Mesenchymal stem cell (in vitro differentiated cells and primary cell): ENCODE measurements at regions not wholly inside any gene's neighbourhood (a gene's known extent, or its start where the extent isn't known, plus 50 kb on each side); places are given as distances from the start of the nearest gene placed in this dataset.

Experiments used
- DNase-seq: peaks from one replicate; pipeline ENCODE4 v3.0.0-alpha.2; 2013
- H2AFZ ChIP-seq: one replicate; pipeline ENCODE4 v1.6.1; 2013; ENCODE audit warnings: low read depth, mild to moderate bottlenecking, control low read depth, inconsistent platforms, low read length, moderate library complexity
- H2AK5ac ChIP-seq: 2 replicates; pipeline ENCODE4 v1.6.1; 2013; ENCODE audit warnings: low read length, moderate library complexity, mild to moderate bottlenecking, inconsistent platforms; ENCODE audit not compliant: severe bottlenecking
- H2BK120ac ChIP-seq: one replicate; pipeline ENCODE4 v1.6.1; 2013; ENCODE audit warnings: low read depth, mild to moderate bottlenecking, inconsistent platforms, low read length, moderate library complexity
- H2BK12ac ChIP-seq, 2 experiments: one replicate each; pipeline ENCODE4 v1.6.1; 2013; ENCODE audit warnings: inconsistent platforms in 2 of 2, low read length in 2 of 2, mild to moderate bottlenecking in 2 of 2, moderate library complexity in 2 of 2, control low read depth in 1 of 2
- H2BK15ac ChIP-seq: one replicate; pipeline ENCODE4 v1.6.1; 2013; ENCODE audit warnings: mild to moderate bottlenecking, low read depth, inconsistent platforms; ENCODE audit not compliant: poor library complexity, severe bottlenecking
- H2BK5ac ChIP-seq: 2 replicates; pipeline ENCODE4 v1.6.1; 2013; ENCODE audit warnings: low read depth, mild to moderate bottlenecking, low read length, control low read depth, inconsistent platforms; ENCODE audit not compliant: poor library complexity, severe bottlenecking
- H3K14ac ChIP-seq, 2 experiments: one replicate each; pipeline ENCODE4 v1.6.1; 2013; ENCODE audit warnings: inconsistent platforms in 2 of 2, low read length in 2 of 2, control low read depth in 1 of 2, mild to moderate bottlenecking in 1 of 2, moderate library complexity in 1 of 2
- H3K18ac ChIP-seq, 2 experiments: one replicate each; pipeline ENCODE4 v1.6.1; 2013; ENCODE audit warnings: inconsistent platforms in 2 of 2, low read length in 2 of 2, control low read depth in 1 of 2, low read depth in 1 of 2, mild to moderate bottlenecking in 1 of 2
- H3K23ac ChIP-seq, 2 experiments: one replicate each; pipeline ENCODE4 v1.6.1; 2013; ENCODE audit warnings: inconsistent platforms in 2 of 2, low read length in 2 of 2, mild to moderate bottlenecking in 2 of 2, moderate library complexity in 2 of 2, control low read depth in 1 of 2
- H3K27ac ChIP-seq: 2 replicates; pipeline ENCODE4 v1.5.1; 2013; ENCODE audit warnings: mild to moderate bottlenecking, moderate library complexity, low read length, control low read depth, inconsistent platforms; ENCODE audit not compliant: poor library complexity, severe bottlenecking
- H3K27me3 ChIP-seq, 2 experiments: 2 replicates each; pipeline versions ENCODE4 v1.6.1 to v1.7.0; 2013; ENCODE audit warnings: low read length in 2 of 2, mild to moderate bottlenecking in 2 of 2, moderate library complexity in 2 of 2, control low read depth in 1 of 2, inconsistent platforms in 1 of 2; ENCODE audit not compliant: control insufficient read depth in 1 of 2, insufficient read depth in 1 of 2
- H3K36me3 ChIP-seq, 2 experiments: 2 replicates each; pipeline versions ENCODE4 v1.6.1 to v1.7.0; 2013; ENCODE audit warnings: low read length in 2 of 2, control low read depth in 1 of 2, inconsistent platforms in 1 of 2, low read depth in 1 of 2, mild to moderate bottlenecking in 1 of 2; ENCODE audit not compliant: insufficient read depth in 2 of 2, control insufficient read depth in 1 of 2
- H3K4ac ChIP-seq, 2 experiments: one replicate each; pipeline ENCODE4 v1.6.1; 2013; ENCODE audit warnings: inconsistent platforms in 2 of 2, low read length in 2 of 2, mild to moderate bottlenecking in 2 of 2, moderate library complexity in 2 of 2, control low read depth in 1 of 2, low read depth in 1 of 2
- H3K4me1 ChIP-seq: 2 replicates; pipeline ENCODE4 v1.6.1; 2013; ENCODE audit warnings: low read depth, low read length, control low read depth; ENCODE audit not compliant: control insufficient read depth, insufficient read depth
- H3K4me2 ChIP-seq: 2 replicates; pipeline ENCODE4 v1.6.1; 2013; ENCODE audit warnings: low read length, mild to moderate bottlenecking, inconsistent platforms; ENCODE audit not compliant: poor library complexity, severe bottlenecking
- H3K4me3 ChIP-seq, 2 experiments: 2 replicates each; pipeline versions ENCODE4 v1.5.1 to v1.7.0; 2013; ENCODE audit warnings: low read length in 2 of 2, mild to moderate bottlenecking in 2 of 2, control low read depth in 1 of 2, low read depth in 1 of 2; ENCODE audit not compliant: insufficient read depth in 1 of 2
- H3K79me1 ChIP-seq: replicated peaks from 2 replicates; pipeline ENCODE4 v1.6.1; 2013; ENCODE audit warnings: mild to moderate bottlenecking, control low read depth, low read length, inconsistent platforms; ENCODE audit not compliant: poor library complexity, severe bottlenecking
- H3K9ac ChIP-seq: 2 replicates; pipeline ENCODE4 v1.7.0; 2013; ENCODE audit warnings: mild to moderate bottlenecking, low read length, moderate library complexity
- H3K9me3 ChIP-seq: 2 replicates; pipeline ENCODE4 v1.7.0; 2013; ENCODE audit warnings: mild to moderate bottlenecking, low read length; ENCODE audit not compliant: control insufficient read depth
- H4K8ac ChIP-seq: one replicate; pipeline ENCODE4 v1.6.1; 2013; ENCODE audit warnings: inconsistent platforms, mild to moderate bottlenecking, low read length, moderate library complexity
- H4K91ac ChIP-seq: one replicate; pipeline ENCODE4 v1.6.1; 2013; ENCODE audit warnings: mild to moderate bottlenecking, low read length, inconsistent platforms
- WGBS: methylation state at CpG from one replicate; pipeline ENCODE4 v1.1.7; 2013; ENCODE audit warnings: mixed read lengths; 5-methylcytosine and 5-hydroxymethylcytosine counted together

DNA sequence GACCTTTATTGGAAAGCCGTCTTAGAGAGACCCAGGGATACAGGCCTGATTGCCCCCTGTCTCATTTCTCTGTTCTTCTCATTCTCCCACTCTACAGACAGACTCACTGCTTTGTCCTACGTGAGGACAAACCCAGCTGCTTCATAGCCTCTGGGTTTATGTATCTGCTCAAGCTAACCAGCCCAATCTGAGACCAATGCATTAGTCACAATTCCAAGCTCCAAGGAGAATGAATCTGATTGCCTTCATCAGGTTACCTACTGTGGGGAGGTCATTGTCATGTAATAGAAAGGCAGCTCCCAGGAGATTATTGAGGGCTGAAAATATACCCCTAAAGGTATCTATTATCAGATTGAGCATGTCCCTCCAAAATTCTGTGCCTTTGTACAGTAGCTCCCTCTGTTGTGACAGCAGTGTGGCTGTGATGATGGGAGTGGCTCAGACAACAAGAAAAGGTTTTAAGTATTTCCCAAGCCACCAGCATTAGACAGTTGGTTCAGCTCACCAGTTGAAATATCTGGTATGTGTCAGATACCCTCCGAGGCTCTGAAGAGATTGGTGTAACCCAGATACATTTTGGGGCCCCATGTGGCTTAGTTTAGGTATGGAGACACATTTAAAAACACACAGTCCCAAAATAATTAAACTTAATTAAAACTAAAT lies 123.1 kb upstream of the EEPD1 start:
- DNase-seq, result no peak
- Histone ChIP-seq H3K9ac (no peak overlapping the region), H3K27ac (no peak overlapping the region), H2BK12ac (no peak overlapping the region), H3K9me3 (no peaks in the 10 kb centered on the region), H3K18ac (no peak overlapping the region), H3K4ac (no peak overlapping the region), H4K8ac (no peak overlapping the region), H4K91ac (no peak overlapping the region), H2AK5ac (no peak overlapping the region), H3K79me1 (no peaks in the 10 kb centered on the region), H3K4me1 (no peaks in the 10 kb centered on the region), H2BK120ac (no peak overlapping the region), H2BK5ac (no peak overlapping the region), H3K36me3 (no peaks in the 10 kb centered on the region), H3K14ac (no peak overlapping the region), H2BK15ac (no peak overlapping the region), H3K27me3 (peaks cover 8 to 28% of the 10 kb centered on the region in 2 experiments), H3K4me2 (no peak overlapping the region), H3K23ac (no peak overlapping the region), H2AFZ (no peak overlapping the region), H3K4me3 (no peak overlapping the region)
- 64% methylated on average over 2 of the region's 3 CpGs for WGBS

DNA sequence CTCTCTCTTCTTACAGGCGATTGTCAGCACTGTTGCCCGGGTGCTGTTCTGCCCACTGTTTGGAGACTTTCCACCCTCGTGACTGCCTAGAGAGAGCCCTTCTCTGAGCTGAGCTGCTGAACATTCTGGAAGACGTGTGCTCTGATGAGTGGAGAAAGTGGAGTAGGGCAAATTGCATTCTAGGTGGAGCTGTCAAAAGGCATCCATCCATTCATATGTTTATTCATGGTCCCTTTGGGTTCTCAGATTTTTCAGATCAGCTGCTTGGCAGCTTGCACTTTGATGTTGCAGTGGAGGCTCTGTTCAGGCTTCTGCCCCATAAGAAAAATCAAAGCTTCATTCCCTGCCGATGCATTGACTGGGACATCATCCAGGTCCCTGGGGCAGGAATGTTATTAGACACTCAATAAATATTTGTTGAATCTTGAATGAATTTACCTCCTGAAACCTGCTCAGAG lies 120.7 kb upstream of the EEPD1 start:
- Histone ChIP-seq H2BK120ac (no peak overlapping the region), H4K8ac (no peak overlapping the region), H2BK5ac (no peak overlapping the region)

DNA sequence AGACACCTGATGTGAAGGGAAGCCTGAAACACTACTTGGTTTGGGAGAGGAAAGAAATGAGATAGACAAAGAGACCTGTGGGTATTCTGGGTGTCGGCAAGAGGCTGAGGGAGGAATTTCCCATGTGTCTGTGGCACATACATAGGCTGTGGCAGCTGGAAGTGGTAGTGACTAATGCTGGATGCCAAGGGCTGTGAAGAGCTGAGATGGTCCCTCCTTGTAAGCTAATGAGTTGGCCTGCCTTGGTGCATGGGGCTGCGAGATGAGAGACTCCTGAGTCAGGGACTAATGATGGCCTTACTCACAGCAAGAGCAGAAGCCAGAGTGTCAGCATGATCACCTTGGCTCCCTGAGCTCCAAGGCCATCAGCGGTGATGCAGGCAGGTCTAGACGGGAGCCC lies 119.0 kb upstream of the EEPD1 start:
- H3K4ac ChIP-seq, result no peak overlapping the region
- H4K8ac ChIP-seq, result no peak overlapping the region
- no peak overlapping the region for H3K4me3 ChIP-seq
- peaks cover 8 to 27% of the 10 kb centered on the region in 2 experiments for H3K27me3 ChIP-seq
- no peak overlapping the region for H2BK15ac ChIP-seq
- H3K79me1 ChIP-seq, result no peaks in the 10 kb centered on the region
- H3K9ac ChIP-seq, result no peak overlapping the region
- no peaks in the 10 kb centered on the region for H3K9me3 ChIP-seq
- H4K91ac ChIP-seq, result no peak overlapping the region
- no peak overlapping the region for H3K27ac ChIP-seq
- no peak for DNase-seq
- no peak overlapping the region for H3K14ac ChIP-seq
- no peaks in the 10 kb centered on the region for H3K36me3 ChIP-seq
- no peak overlapping the region for H3K18ac ChIP-seq
- H3K4me2 ChIP-seq, result no peak overlapping the region
- no peak overlapping the region for H2BK12ac ChIP-seq
- no peak overlapping the region for H3K23ac ChIP-seq
- 97% methylated on average over 4 of the region's 4 CpGs for WGBS
- no peak overlapping the region for H2AK5ac ChIP-seq
- no peak overlapping the region for H2BK120ac ChIP-seq
- no peaks in the 10 kb centered on the region for H3K4me1 ChIP-seq
- no peak overlapping the region for H2AFZ ChIP-seq
- H2BK5ac ChIP-seq, result no peak overlapping the region

More for the DNA sequence above, 120.7 kb upstream of the EEPD1 start:
- Histone ChIP-seq H3K9ac (no peak overlapping the region), H2AFZ (no peak overlapping the region), H3K4me2 (no peak overlapping the region), H3K14ac (no peak overlapping the region), H3K4me3 (no peak overlapping the region), H4K91ac (no peak overlapping the region), H2BK12ac (no peak overlapping the region), H2BK15ac (no peak overlapping the region), H3K27ac (no peak overlapping the region), H3K36me3 (no peaks in the 10 kb centered on the region), H3K9me3 (no peaks in the 10 kb centered on the region), H3K79me1 (no peaks in the 10 kb centered on the region), H3K4ac (no peak overlapping the region), H3K27me3 (peaks cover 8 to 32% of the 10 kb centered on the region in 2 experiments), H2AK5ac (no peak overlapping the region), H3K4me1 (no peaks in the 10 kb centered on the region), H3K23ac (no peak overlapping the region), H3K18ac (no peak overlapping the region)
- DNase-seq, result no peak
- WGBS, result 80% methylated on average over 5 of the region's 5 CpGs

DNA sequence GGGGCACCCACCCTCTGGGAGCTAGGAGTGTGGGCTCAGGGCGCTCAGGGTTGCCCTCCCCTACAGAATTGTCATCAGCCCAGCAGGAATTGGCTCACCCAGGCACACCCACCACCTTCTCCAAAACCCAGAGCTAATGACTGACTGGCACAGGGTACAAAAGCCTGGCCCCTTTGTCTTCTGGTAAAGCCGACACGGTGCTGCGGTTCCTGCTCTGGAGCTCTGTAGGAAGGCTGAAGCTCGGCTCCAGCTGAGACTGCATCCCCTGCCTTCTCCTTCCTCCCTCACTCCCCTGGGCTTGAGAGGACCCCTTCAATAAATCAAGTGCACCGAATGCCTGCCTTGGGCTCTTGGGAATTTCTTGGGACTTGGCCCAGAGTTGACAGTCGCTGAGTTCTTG lies 117.9 kb upstream of the EEPD1 start:
- H4K8ac ChIP-seq, result no peak overlapping the region
- H3K4me3 ChIP-seq, result no peak overlapping the region

More for the DNA sequence above, 117.9 kb upstream of the EEPD1 start:
- Histone ChIP-seq H3K9ac (no peak overlapping the region), H3K4me2 (no peak overlapping the region), H2AK5ac (no peak overlapping the region), H3K9me3 (no peaks in the 10 kb centered on the region), H2AFZ (no peak overlapping the region), H3K4me1 (no peaks in the 10 kb centered on the region), H2BK5ac (no peak overlapping the region), H2BK15ac (no peak overlapping the region), H3K4ac (no peak overlapping the region), H3K27me3 (peaks cover 8 to 20% of the 10 kb centered on the region in 2 experiments), H3K36me3 (no peaks in the 10 kb centered on the region), H2BK12ac (no peak overlapping the region), H2BK120ac (no peak overlapping the region), H4K91ac (peak overlapping the region; percentile 14), H3K18ac (no peak overlapping the region), H3K14ac (no peak overlapping the region), H3K27ac (no peak overlapping the region), H3K79me1 (no peaks in the 10 kb centered on the region), H3K23ac (no peak overlapping the region)
- WGBS, result 90% methylated on average over 7 of the region's 7 CpGs
- no peak for DNase-seq
